A673 (cell line): ENCODE measurements at regions not wholly inside any gene's neighbourhood (a gene's known extent, or its start where the extent isn't known, plus 50 kb on each side); places are given as distances from the start of the nearest gene placed in this dataset.

Experiments used
- BruUV-seq: library from RNA; stranded (reverse); fragments of 400-500 nt; replicated peaks from 2 replicates; lab custom pipeline; 2021; lab: Mats Ljungman, UMichigan
- CTCF ChIA-PET: fragments of 300-600 bp; sonication (Branson Sonifier 250); formaldehyde crosslinking; loops from one replicate; lab custom pipeline; 2022; ENCODE audit warnings: antibody characterized with exemption; lab: Charles Lee
- POLR2A ChIA-PET: fragments of 300-600 bp; sonication (Branson Sonifier 250); formaldehyde crosslinking; loops from one replicate; lab custom pipeline; 2022; ENCODE audit warnings: antibody characterized with exemption; ENCODE audit not compliant: low non-redundant PET; lab: Charles Lee
- DNase-seq: peaks from one replicate; pipeline ENCODE4 v3.0.0-alpha.2; 2015; ENCODE audit warnings: low spot score
- H3K27ac ChIP-seq: fragments of 200-600 bp; sonication (generic); 2 replicates; pipeline ENCODE4 v1.5.1; 2016; ENCODE audit warnings: mixed run types, low read depth, mild to moderate bottlenecking, mixed read lengths, antibody characterized with exemption, low read length; ENCODE audit not compliant: poor library complexity, severe bottlenecking
- H3K27me3 ChIP-seq: fragments of 200-600 bp; sonication (generic); replicated peaks from 2 replicates; pipeline ENCODE4 v1.6.1; 2017; ENCODE audit warnings: mixed run types, low read depth, mild to moderate bottlenecking, mixed read lengths, antibody characterized with exemption, low read length; ENCODE audit not compliant: insufficient read depth, poor library complexity
- H3K36me3 ChIP-seq: fragments of 200-600 bp; sonication (generic); 2 replicates; pipeline ENCODE4 v1.6.1; 2016; ENCODE audit warnings: mixed run types, mild to moderate bottlenecking, mixed read lengths, antibody characterized with exemption, low read length; ENCODE audit not compliant: insufficient read depth, poor library complexity, severe bottlenecking
- H3K4me1 ChIP-seq: fragments of 200-600 bp; sonication (generic); 2 replicates; pipeline ENCODE4 v1.6.1; 2017; ENCODE audit warnings: mixed run types, mild to moderate bottlenecking, mixed read lengths, antibody characterized with exemption, low read length; ENCODE audit not compliant: insufficient read depth, poor library complexity, severe bottlenecking
- H3K4me3 ChIP-seq: fragments of 200-600 bp; sonication (generic); 2 replicates; pipeline ENCODE4 v1.5.1; 2016; ENCODE audit warnings: low read depth, mixed run types, mild to moderate bottlenecking, mixed read lengths, low read length; ENCODE audit not compliant: poor library complexity, severe bottlenecking
- H3K9me3 ChIP-seq: fragments of 200-600 bp; sonication (generic); 2 replicates; pipeline ENCODE4 v1.6.1; 2016; ENCODE audit warnings: mixed run types, low read depth, mild to moderate bottlenecking, mixed read lengths, antibody characterized with exemption, low read length; ENCODE audit not compliant: poor library complexity, severe bottlenecking
- EZH2 ChIP-seq: fragments of 200-600 bp; sonication (generic); IDR thresholded peaks from 2 replicates; pipeline ENCODE4 v1.6.1; 2017; ENCODE audit warnings: borderline replicate concordance, low read depth, mild to moderate bottlenecking, mixed read lengths, antibody characterized with exemption, low read length; ENCODE audit not compliant: poor library complexity, severe bottlenecking
- intact Hi-C: fragments of 100-400 bp; cut with micrococcal nuclease; formaldehyde crosslinking; loops from one replicate; pipeline ENCODE4 v1.10.0; 2022; ENCODE audit not compliant: unreplicated experiment
- TF ChIP-seq, protein P1 (sequence below): fragments of 300-800, 200-600 bp; sonication (generic); conservative IDR thresholded peaks from 2 replicates; pipeline ENCODE4 v1.5.1; 2017; ENCODE audit warnings: low read depth, mild to moderate bottlenecking, antibody characterized with exemption, low read length, moderate library complexity, mixed read lengths

DNA sequence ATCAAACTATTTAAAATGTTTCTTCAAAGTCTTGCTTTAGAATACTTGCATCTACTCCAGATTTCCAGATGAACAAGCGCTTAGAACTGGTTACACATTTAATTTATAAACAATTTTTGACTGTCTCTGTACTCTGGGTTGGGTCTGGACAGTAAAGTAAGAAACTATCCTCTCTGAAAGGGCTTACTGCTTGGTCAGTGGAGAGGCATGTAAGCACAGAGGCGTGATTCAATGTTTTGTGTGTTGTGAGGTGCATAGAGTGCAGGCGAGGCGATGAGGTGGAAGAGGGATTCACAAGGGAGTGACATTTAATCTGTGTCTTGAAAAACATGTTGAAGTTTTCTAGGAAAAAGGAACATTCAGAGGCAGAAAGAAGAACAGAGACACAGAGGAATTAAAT is 231.4 kb downstream of the VEGFC start:
- POLR2A ChIA-PET, result no interaction called here
- no peak for DNase-seq

GRCh38 chr4:176563591-176563990 is 229.1 kb downstream of the VEGFC start:
- POLR2A ChIA-PET, result no interaction called here

More for the DNA sequence above, 231.4 kb downstream of the VEGFC start:
- Histone ChIP-seq H3K9me3 (no peaks in the 10 kb centered on the region), H3K4me1 (peaks cover 5% of the 10 kb centered on the region), H3K4me3 (no peak overlapping the region), H3K27ac (no peak overlapping the region), H3K36me3 (no peaks in the 10 kb centered on the region), H3K27me3 (peaks cover 41% of the 10 kb centered on the region)
- intact Hi-C loops, result loop anchor here (5.0 kb wide), 1 partner anchor 486 kb away; no protein-coding TSS in a partner anchor
- no TSS peak for BruUV-seq
- no peak for TF ChIP-seq EZH2
- TF ChIP-seq, protein P1, sequence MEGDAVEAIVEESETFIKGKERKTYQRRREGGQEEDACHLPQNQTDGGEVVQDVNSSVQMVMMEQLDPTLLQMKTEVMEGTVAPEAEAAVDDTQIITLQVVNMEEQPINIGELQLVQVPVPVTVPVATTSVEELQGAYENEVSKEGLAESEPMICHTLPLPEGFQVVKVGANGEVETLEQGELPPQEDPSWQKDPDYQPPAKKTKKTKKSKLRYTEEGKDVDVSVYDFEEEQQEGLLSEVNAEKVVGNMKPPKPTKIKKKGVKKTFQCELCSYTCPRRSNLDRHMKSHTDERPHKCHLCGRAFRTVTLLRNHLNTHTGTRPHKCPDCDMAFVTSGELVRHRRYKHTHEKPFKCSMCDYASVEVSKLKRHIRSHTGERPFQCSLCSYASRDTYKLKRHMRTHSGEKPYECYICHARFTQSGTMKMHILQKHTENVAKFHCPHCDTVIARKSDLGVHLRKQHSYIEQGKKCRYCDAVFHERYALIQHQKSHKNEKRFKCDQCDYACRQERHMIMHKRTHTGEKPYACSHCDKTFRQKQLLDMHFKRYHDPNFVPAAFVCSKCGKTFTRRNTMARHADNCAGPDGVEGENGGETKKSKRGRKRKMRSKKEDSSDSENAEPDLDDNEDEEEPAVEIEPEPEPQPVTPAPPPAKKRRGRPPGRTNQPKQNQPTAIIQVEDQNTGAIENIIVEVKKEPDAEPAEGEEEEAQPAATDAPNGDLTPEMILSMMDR, result no peak
- CTCF ChIA-PET, result no interaction called here

DNA sequence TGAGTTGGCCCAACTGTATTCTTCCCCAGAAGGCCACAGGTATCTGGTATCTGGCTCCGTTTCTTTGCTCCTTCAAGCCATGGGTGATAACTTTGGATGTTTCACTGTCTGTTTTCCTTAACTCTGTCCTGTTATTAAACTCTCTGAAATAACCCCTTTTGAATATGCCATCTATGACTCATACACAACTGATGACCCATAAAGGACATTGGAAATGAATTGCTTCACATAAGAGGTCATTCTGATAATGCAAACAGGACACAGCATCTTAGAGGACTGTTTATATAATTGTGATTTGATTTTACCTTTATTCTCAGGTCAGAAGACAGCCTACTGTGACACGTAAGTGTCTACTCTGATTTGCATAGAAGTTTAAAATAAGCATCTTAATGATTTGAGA is 227.7 kb downstream of the VEGFC start:
- CTCF ChIA-PET, result no interaction called here
- H3K9me3 ChIP-seq, result no peaks in the 10 kb centered on the region
- H3K27me3 ChIP-seq, result peaks cover 44% of the 10 kb centered on the region
- H3K4me3 ChIP-seq, result no peak overlapping the region
- POLR2A ChIA-PET, result no interaction called here
- DNase-seq, result no peak
- peaks cover 5% of the 10 kb centered on the region for H3K4me1 ChIP-seq
- H3K36me3 ChIP-seq, result no peaks in the 10 kb centered on the region
- no peak for TF ChIP-seq EZH2
- TF ChIP-seq, protein P1, result no peak
- H3K27ac ChIP-seq, result no peak overlapping the region
- intact Hi-C loops, result no loop called here
- no TSS peak for BruUV-seq

More at GRCh38 chr4:176563591-176563990, 229.1 kb downstream of the VEGFC start:
- Histone ChIP-seq H3K4me1 (peaks cover 5% of the 10 kb centered on the region), H3K27ac (no peak overlapping the region), H3K9me3 (no peaks in the 10 kb centered on the region), H3K27me3 (peaks cover 44% of the 10 kb centered on the region), H3K36me3 (no peaks in the 10 kb centered on the region), H3K4me3 (no peak overlapping the region)
- TF ChIP-seq EZH2, result no peak
- TF ChIP-seq, protein P1, result peak; percentile 42; the same call in 1 of the 2 replicates
- intact Hi-C loops, result loop anchor here (5.0 kb wide), 1 partner anchor 484 kb away; no protein-coding TSS in a partner anchor
- BruUV-seq, result no TSS peak
- CTCF ChIA-PET, result interaction anchor here (0.5 to 1.1 kb wide), 3 partner anchors 85 to 665 kb away, joined by 3 to 20 read pairs (median 3); no protein-coding TSS in a partner anchor
- peak; percentile 32 for DNase-seq
